DMS 273 treated with DMSO at 0.1 percent for 48 hours (cell line): ENCODE measurements at regions not wholly inside any gene's neighbourhood (a gene's known extent, or its start where the extent isn't known, plus 50 kb on each side); places are given as distances from the start of the nearest gene placed in this dataset.

Experiments used
- DNase-seq: peaks from one replicate; lab custom pipeline; 2025; lab: John Stamatoyannopoulos, UW

DNA sequence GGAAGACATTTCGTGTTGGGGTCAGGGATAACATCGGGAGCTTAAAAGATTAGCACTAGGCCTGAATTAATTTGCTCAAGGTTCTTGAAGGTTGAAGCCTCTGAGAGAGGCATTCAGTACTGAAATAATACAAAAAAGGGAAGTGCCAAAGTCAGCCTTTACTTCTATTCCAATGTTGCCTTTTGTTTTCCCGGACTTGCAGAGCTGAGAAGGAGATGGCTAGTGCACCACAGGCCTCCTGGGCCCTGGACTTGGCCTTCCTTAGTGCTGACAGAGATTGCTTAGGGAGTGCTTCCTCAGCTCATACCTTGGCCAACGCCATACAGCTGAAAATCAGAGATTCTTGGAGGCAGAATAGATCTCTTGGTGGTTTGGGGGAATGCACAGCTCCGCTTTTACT is 333.6 kb upstream of the TBL1XR1 start:
- DNase-seq = no peak

DNA sequence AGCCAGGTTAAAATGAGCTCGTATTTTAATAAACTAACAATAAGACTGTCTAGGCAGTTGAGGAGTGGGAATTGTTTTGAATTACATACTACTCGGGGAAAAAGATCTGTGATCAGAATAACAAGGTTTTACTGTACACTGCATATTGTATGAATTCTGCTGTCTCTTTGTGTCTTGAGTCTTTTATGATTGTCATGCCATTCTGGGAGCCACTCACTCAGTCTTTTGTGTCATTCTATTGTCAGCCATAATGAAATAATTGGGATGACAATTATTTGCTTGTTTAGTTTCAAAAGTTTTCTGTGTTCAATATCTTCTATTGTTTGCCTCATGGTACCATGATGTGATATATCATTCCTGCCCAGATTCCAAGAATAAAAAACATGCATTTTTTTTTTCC is 339.6 kb upstream of the TBL1XR1 start:
- no peak for DNase-seq

DNA sequence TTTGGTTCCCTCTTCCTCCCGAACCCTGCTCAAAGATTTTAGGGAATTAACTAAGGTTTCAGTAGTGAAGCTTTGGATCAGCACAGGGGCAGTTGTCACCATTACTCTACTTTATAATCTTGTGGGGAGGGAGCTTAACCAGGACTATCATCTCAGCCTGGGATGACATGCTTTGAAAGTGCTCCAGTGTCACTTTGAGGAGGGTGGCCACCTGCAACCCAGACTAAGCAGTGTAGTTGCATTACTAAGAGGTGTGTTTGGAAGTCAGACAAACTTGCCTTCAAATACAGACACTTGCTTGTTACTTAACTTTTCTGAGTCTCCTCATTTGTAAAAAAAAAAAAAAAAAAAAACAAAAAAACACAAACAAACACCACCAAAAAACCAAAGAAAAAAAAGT is 340.3 kb upstream of the TBL1XR1 start:
- DNase-seq = no peak

DNA sequence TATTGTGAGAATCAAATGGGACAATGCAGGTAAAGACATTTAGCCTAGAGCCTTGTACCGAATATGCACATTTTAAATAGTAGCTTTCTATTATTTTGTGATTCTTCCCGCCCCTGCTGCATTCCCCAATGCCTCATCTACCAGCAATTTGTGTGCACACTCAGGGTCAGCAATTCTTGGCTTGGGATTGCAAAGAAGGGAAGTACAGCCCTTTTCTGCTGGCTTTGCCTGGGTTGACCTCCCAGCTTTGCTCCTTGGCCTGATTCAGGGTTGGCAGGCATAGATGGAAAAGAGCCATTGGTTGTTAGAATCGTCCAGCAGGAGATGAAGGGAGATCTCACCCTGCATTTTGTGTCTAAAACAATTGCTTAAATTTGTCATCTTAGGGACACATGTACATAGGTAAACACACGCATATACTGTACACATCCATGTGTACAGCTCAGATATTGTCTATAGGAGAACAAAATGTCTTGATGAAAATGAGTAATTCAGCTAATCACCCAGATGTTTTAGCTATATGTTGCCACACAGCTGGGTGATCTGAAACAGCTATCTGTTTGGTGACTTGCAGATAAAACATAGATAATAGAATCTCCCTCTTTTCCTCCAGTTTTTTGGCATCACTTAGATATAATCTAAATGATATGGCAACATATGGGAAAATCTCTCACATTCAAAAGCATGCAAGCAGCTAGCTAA is 340.9 kb upstream of the TBL1XR1 start:
- DNase-seq = no peak

DNA sequence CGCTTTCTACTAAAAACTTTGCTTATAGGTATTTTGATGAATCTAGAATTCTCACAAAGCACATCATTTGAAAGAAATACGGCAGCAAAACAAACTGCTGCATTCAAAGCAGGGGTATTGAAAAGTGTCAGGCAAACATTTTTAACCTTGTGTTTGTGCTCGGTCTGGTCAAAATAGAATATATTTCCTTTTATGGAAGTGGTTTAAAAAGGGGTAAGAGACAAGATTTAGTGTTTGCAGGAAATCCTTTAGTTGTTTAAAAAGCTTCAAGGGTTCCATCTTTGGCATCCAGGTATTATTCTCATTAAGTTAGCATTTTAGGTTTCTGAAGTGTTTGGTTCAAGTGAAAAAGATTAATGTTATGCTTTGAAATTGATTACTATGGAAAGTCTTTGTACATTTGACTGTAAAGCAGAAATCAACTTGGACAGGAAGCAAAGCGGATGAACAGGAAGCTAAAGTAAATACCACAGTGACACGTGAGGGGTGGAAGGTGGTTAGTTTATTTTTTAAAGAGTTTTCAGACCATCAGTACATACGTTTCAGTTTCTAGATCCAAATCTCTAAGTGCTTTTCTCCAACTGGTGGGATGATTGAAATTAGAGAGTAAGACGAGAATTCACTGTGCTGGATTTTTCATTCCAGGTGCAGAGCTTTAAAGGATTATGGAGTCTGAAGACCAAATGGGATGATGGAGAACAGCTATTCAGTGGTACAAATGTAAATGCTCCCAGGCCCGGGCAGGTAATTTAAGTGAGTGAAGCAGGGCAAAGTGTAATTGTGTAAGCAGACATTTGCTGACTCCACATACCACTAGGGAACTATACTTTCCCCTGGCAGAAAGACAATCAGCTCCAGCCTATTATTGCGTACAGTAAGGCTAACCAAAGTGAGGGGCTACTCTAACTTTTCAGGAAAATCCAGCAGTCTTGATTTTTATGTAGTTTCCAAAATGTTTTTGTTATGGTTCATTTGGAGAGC is 341.8 kb upstream of the TBL1XR1 start:
- no peak for DNase-seq

DNA sequence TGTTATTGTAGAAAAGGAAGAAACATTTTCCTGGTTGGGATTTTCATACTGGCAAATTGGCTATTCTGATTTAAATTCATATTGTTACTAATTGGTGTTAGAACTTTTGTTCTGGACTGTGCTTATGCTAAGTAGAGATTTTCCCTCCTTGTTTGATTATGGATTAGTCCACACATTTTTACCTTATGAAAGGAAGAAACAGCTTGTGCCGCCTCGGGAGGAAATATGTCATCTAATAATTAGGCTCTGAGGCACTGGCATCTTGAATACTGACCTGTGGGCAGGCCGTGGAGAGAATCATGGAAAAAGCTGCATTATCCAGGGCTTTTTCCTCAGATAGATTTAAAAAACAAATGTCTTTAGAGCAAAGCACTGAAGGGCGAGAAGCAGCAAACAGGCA is 344.3 kb upstream of the TBL1XR1 start:
- DNase-seq = no peak

DNA sequence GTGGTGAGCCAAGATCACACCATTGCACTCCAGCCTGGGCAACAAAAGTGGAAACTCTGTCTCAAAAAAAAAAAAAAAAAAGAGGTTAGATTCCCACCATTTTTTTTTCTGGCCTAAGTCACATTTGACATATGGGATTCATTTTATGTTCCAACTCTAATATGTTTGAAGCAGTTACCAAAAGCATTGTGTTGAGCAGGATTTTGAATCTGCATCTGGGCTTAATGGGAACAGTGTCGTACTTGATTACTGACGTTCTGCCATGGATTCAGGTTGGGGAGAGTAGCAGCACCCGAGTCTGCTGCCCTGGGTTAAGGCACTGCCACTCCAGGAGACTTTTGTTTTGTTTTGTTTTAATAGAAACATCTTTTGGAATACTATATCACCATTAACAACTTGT is 348.7 kb upstream of the TBL1XR1 start:
- DNase-seq = no peak

DNA sequence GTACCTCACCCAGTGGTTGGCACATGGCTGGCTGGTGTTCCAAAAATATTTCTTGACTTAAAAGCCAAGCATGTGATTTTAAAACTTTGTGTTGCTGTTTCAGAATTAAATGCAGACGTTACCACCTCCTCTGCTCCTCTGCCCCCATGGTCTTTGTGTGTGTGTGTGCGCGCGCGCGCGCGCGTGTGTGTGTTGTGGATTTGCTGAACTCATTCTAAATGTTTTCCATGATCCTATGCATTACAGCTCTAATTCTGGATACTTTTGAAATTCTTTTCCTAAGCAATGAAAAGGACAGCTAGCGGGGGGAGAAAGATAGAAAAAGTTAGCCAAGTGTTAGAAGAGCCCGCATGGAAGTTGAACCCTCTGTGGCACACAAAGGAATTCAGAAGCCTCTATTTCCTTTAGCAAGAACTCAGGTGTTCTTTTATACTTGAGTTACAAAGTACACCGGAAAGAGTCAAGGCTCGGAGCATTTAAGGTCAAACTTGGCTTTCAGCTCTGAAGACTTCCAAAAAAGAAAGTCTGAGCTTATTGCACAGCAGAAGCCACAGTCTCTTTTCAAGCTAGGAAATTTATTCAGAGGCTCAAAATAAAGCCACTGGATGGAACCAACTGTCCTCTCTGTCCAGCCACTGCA is 350.5 kb upstream of the TBL1XR1 start:
- DNase-seq = no peak

DNA sequence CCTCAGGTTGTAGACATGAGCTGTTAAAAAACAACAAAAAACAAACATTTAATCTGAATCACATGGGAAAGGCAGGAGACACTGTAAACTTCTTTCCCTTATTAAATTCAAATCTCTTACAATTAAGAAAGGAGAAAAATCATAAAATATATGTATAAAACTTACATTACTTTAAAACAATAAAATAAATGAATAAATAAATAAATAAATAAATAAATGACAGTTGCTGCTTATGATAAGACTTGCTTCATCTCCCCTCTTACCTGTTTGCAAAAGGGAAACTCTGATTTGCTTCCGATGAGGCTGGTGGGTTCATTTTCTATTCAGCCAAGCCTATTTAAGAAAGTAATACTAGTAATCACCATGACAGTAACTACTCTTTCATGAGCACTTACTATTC is 353.4 kb upstream of the TBL1XR1 start:
- no peak for DNase-seq

DNA sequence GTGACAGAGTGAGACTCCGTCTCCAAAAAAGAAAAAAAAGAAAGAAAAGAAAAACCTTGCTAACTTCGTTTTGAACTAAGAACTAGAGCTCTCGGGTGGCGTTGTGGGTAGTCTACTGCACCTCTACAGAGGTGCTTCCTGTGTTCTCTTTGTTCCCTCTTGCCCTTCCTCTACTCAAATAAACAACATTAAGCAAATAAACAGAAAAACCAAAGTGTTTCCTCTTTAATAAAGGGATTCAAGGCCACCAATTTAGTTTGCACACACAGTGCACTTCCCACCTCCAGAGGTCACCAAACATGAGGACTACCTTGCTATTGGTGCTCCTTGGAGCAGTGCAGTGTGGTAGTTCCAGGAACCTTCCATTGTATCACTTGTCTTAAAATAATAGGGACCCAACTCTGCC is 354.2 kb upstream of the TBL1XR1 start:
- DNase-seq = no peak

DNA sequence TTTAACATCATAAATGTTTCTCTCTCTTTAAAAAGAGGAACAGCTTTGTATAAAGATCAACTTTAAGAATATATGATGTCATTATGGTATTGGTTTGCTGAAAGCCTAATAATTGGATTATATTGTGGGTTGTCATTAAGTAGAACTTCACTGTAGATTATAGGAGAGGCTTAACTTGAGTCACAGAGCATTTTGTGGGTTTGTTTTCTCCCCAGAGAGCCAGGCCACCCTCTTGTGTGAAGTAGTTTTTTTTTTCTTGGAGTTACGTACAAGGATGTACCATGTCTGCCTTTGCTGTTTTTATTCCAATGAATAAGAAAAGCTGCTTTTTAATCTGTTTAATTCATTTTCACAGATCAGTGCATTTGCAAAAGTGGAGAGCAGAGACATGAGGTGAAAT is 354.8 kb upstream of the TBL1XR1 start:
- no peak for DNase-seq

DNA sequence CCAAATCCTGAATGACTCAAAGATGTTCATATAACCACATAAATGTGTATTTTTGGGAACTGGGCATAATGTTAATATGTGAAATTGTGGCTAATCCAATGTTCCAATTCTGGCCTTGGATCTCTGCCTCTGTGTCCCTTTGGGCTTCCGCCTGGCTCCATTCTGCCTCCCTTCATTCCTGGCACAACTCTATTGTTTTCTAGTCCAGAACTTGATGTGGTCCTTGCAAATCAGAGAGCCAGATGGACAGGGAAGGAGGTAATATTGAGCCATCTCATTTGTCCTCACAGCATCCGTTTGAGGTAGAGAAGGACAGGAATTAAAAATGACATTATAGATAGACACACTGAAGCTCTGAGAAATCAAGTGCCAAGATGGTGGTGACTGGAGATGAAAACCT is 355.7 kb upstream of the TBL1XR1 start:
- DNase-seq = no peak

DNA sequence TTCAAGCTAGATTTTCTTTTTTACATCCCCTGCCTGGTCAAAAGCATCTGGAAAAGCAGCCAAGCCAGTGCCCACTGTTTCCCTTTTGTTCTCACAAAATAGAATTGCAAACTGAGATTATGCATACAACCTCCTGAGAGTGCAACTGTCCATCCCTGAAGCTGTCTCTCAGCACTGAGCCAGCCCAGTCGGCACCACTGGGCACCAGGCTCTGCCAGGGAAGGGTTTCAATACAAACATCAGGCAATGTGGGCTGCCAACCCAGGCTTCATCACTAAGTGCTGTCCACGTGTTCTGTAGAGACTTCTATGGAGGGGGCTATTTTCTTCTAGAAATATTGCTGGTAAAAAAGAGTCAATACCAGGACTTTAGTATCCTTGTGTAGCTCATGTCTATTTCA is 356.3 kb upstream of the TBL1XR1 start:
- no peak for DNase-seq

DNA sequence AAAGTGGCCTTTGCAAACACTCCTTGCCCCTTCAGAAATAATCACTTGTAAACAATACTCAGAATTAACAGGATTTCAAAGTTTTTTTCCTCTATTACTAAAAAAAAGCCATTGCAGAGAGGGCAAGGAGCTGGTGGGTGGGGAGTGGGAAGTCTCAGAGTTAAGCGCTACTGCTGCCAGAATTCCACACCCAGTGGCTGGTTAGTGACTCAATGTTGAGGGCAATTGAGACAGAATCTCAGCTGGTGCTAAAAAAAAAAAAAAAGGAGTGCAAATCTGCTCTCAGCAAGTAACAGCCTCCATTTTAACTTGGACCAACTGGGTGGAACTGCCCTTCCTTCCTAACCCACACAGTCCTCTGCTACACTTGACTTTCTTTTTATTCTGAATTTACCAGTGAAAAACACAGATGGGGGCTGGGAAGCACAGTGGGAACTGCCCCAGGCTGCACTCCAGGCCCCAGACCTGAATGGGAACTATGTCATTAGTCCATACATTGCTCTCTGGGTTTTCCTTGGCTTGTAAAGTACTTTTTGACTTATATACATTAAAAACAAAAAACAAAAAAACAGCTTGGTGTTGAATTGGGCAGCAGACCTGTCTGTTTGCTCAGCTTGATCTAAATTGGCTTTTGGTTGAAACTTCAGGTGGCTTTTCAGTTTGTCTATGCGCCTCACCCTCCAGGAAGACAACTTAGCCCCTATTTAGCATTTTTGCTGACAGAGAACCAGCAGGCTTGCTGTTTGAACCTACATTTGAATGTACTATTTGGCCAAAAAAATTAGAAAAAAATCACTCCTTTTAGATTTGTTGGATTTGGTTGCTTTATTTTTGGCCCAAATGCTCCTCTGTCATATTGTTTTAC is 357.8 kb upstream of the TBL1XR1 start:
- no peak for DNase-seq

DNA sequence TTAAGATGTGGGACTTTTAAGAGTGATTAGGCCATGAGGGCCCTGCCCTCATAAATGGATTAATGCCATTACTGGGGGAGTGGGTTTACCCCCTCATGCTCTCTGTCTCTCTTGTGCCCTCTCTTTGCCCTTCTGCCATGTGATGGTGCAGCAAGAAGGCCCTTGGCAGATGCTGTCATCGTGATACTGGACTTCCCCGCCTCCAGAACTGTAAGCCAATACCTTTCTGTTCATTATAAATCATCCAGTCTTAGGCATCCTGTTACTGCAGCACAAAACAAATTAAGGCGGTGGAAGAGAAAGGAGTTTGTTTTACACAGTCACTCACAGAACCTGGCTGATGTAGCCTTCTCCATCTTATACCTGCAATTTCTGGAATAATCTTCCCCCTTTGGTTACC is 360.3 kb upstream of the TBL1XR1 start:
- no peak for DNase-seq

DNA sequence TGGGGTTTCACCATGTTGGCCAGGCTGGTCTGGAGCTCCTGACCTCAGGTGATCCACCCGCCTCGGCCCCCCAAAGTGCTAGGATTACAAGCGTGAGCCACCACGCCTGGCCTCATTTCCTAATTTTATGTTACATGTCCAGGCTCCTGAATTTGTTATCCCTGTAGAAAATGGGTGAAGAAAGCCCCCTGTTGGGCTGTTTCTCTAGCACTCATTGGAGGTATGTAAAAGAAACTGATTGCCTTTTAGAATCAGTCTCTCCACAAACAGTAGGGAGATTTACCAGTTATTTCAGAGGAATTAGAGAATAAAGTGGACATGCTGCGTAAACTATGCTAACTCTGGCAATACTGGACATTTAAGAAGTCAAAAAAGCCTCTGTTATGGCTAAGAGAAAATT is 364.1 kb upstream of the TBL1XR1 start:
- DNase-seq = no peak

DNA sequence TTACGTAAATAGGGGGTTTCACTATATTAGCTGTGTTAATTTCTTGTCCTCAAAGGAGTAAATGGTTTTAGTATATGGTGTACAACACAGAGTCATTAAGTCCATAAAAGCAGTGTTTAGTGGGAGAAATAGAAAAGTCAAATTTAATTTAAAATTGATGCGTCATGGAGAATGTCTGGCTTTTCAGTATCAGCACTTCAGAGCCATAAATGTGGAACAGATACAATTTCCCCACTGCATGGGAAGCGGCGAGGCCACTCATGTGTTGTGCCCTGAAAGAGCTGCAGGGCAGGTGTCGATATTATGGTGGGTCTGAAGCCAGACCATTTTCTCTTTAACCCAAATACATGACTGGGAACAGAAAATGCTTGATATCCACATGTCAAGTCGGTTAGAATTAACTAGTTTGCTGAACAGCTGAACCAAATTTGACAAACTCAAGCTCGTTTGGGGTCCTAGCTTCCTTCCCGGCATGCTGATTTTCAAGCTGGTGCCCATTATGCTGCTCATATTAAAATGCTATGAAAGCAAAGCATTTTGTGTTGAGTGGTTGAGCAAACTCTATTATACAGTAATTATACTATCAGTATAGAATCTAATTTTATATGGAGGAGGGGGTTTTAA is 364.6 kb upstream of the TBL1XR1 start:
- no peak for DNase-seq

DNA sequence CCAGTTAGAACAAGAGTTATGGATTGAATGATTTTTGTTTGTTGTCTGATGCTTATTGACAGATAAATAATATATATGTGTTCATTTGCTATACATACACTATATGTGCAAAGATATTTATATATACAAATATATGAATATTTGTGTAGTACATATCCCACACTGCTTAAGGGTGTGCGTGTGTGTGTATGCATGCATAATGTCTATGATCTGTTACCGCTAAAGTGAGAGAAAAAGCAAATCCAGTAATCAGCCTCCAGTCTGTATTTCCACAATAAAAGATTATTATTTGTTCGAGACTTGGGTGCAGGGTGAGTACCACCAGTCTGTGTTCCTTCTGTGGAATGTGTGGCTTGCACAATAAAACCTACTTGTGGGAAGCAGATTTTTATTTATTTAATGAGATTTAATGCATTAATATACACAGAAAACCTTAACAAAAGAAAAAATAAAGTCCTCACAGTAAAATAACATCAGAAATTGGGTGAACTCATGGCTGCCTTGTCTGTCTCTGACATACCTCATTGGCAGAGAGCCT is 366.0 kb upstream of the TBL1XR1 start:
- DNase-seq = no peak

DNA sequence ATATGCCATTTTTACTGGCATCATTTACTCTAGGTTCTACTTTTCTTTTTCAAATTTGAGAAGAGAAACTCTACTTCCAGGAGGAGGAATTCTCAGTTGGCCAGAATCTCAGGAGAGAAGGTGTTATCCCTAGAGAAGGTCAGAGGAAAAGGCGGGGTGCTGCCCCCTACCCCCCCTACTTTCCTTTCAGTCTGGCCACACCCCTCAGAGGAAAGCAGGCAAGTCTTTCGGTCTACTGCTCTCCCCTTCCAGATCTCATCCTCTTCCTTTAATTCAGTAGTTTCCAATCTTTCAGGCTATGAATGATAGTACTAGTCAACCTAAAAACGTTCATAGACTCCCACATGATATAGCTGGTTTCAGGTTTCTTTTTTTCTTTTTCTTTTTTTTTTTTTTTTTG is 366.5 kb upstream of the TBL1XR1 start:
- no peak for DNase-seq

DNA sequence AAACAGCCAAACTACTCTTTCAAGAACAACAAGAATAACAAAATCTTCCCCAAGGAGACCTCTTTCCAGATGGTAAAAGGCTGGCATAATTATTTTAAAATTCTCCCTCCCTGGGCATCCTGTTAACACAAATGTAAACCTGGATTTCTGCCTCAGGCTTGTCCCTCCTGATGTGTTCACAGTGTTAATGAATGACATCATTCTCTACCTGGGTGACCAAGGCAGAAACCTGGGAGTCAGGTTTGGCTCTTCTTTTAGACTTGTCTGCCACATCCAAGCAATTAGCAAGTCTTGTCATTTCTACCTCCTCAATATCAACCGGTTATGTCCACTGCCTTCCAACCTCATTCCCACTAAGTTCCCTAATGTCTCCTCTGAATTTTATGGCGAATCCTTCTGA is 368.7 kb upstream of the TBL1XR1 start:
- no peak for DNase-seq

DNA sequence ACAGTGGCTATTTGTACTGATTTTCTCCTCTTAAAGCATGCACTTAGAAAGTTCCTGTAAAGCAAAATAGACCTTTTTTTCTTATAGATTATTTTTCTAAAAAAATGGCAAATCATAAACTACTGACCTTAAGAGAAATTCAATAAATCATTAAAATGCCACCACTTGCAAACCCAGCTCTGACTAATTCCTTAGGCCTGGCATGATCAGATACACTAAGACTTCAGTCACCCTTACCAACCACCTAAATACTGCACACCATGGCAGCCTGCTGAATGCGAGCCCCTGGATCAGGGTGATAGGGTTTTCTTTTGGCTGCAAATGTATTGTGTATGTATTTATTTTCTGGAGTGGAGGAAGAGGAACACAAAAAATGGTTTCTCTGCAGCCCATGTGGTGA is 370.6 kb upstream of the TBL1XR1 start:
- DNase-seq = no peak
